ENCODE measurements at regions not wholly inside any gene's neighbourhood (a gene's known extent, or its start where the extent isn't known, plus 50 kb on each side); places are given as distances from the start of the nearest gene placed in this dataset.

DNA sequence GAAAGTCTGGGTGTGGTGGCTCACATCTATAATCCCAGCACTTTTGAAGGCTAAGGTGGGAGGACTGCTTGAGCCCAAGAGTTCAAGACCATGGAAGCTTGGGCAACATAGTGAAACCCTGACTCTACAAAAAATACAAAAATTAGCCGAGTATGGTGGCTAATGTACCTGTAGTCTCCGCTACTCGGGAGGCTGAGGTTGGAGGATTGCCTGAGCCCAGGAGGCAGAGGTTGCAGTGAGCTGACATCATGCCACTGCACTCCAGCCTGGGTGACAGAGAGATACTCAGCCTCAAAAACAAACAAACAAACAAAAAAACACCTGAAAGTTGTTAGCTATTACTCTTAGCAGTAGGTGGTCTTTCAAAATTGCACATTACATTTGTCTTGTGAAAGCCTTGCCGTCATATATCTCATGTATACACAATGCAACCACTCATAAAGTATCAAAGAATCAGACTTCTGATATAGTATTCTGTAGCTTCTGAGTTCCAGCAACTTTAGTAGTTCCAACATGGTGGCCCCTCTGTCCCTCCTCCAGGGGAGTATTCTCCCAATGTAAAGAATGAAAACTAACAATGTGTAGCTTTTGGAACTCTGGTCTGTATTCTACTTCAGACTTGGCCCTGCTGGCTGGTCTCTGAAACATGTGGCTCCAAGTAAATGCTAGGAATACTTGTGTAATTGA lies 101.5 kb downstream of the ZNF92 start:
- Histone ChIP-seq H3K18ac (ENCODE audit: extremely low read depth, low read length) (no peak overlapping the region), H2BK20ac (ENCODE audit: low read length) (no peak overlapping the region), H3K9me3 (ENCODE audit: insufficient read depth in 2 of 2, low read depth in 1 of 2, low read length in 1 of 2) (peaks cover 11 to 16% of the 10 kb centered on the region in 2 experiments; a peak in 3 of 4 replicates), H2BK5ac (ENCODE audit: low read depth, low read length) (no peak overlapping the region), H2BK15ac (ENCODE audit: low read length) (no peak overlapping the region), H3K23ac (ENCODE audit: insufficient read length) (no peak overlapping the region), H2BK120ac (replicated peaks; ENCODE audit: low read depth, low read length) (no peak overlapping the region), H3K27me3 (replicated peaks in 1 of 4; ENCODE audit: control insufficient read depth in 3 of 4, extremely low read depth in 1 of 4, insufficient read depth in 3 of 4, low read length in 3 of 4) (no peaks in the 10 kb centered on the region), H3K14ac (ENCODE audit: insufficient read length) (no peak overlapping the region), H4K91ac (replicated peaks; ENCODE audit: insufficient read length, low read length) (no peak overlapping the region), H3K79me1 (ENCODE audit: low read depth, low read length) (no peaks in the 10 kb centered on the region), H2AK5ac (ENCODE audit: low read depth, low read length) (no peak overlapping the region), H3K79me2 (ENCODE audit: control insufficient read depth in 1 of 2, insufficient read depth in 2 of 2, low read length in 2 of 2) (no peaks in the 10 kb centered on the region), H3K27ac (ENCODE audit: low read depth, low read length) (no peak overlapping the region), H2AFZ (ENCODE audit: low read length) (no peak overlapping the region), H3K4ac (replicated peaks; ENCODE audit: insufficient read length, low read depth, low read length) (no peak overlapping the region), H3K23me2 (ENCODE audit: low read depth, low read length) (no peaks in the 10 kb centered on the region; the same call in 1 of the 2 replicates), H3K4me1 (replicated peaks in 1 of 4; ENCODE audit: control insufficient read depth in 3 of 4, insufficient read depth in 4 of 4, low read length in 3 of 4) (no peaks in the 10 kb centered on the region), H2BK12ac (ENCODE audit: low read depth, low read length) (no peak overlapping the region), H4K5ac (ENCODE audit: insufficient read length, low read depth, low read length) (no peak overlapping the region), H3K9ac (replicated peaks in 1 of 4; ENCODE audit: extremely low read depth in 1 of 4, low read depth in 3 of 4, low read length in 3 of 4) (no peak overlapping the region), H4K20me1 (replicated peaks in 1 of 2; ENCODE audit: control insufficient read depth in 1 of 2, insufficient read depth in 2 of 2, low read length in 2 of 2) (no peaks in the 10 kb centered on the region), H3K56ac (replicated peaks; ENCODE audit: insufficient read length, low read depth, low read length) (no peak overlapping the region), H4K8ac (ENCODE audit: extremely low read depth, insufficient read depth, low read length) (no peak overlapping the region), H3K4me2 (ENCODE audit: insufficient read depth in 1 of 2, low read depth in 2 of 2, low read length in 2 of 2) (no peak overlapping the region), H3K36me3 (ENCODE audit: control insufficient read depth in 2 of 4, insufficient read depth in 4 of 4, low read length in 3 of 4) (no peaks in the 10 kb centered on the region), H3K4me3 (ENCODE audit: extremely low read depth in 1 of 4, insufficient read depth in 2 of 4, low read depth in 3 of 4, low read length in 4 of 4) (no peak overlapping the region)
- 88% methylated on average over 4 of the region's 4 CpGs; no CpG with 5 or more reads in 1 of the 2 experiments for WGBS, 2 experiments (ENCODE audit: extremely low coverage in 1 of 2, insufficient coverage in 1 of 2, insufficient read length in 1 of 2, insufficient replicate concordance in 2 of 2, low coverage in 1 of 2, low lambda C conversion rate in 2 of 2, missing lambda C conversion rate in 1 of 2)
- no peak for FAIRE-seq
- no peak for DNase-seq (ENCODE audit: low read depth in 1 of 2, low spot score in 2 of 2)
- no peak for TF ChIP-seq SRF (IDR thresholded peaks at IDR 0.05; ENCODE audit: low read depth, low read length)
- no peak for TF ChIP-seq SP2 (IDR thresholded peaks at IDR 0.05; ENCODE audit: low read length)
- TF ChIP-seq POLR2A (IDR thresholded peaks at IDR 0.05; ENCODE audit: control extremely low read depth in 1 of 2, low read depth in 2 of 2, low read length in 2 of 2) = no peak
- no peak for TF ChIP-seq MAX (IDR thresholded peaks at IDR 0.05)
- CTCF ChIA-PET (ENCODE audit: partially characterized antibody) = interaction anchor here (0.6 to 1.5 kb wide), 4 partner anchors 9 to 822 kb away, joined by 3 to 4 read pairs (median 3); no protein-coding TSS in a partner anchor
- POLR2A ChIA-PET (ENCODE audit: partially characterized antibody) = interaction anchor here (1.3 kb wide), 1 partner anchor 102 kb away, joined by 3 read pairs; the partner anchor contains the start of gene ZNF92

Data from H1 (cell line).